Lower leg skin (tissue), 4 donors: ENCODE measurements at regions not wholly inside any gene's neighbourhood (a gene's known extent, or its start where the extent isn't known, plus 50 kb on each side); places are given as distances from the start of the nearest gene placed in this dataset.

Experiments
- DNase-seq, 2 donors: peaks; one replicate each; pipeline ENCODE4 v3.0.0-alpha.2; 2019; ENCODE audit warnings: low spot score in 2 of 2
- H3K4me3 ChIP-seq: fragments of 200-600 bp; sonication (generic); 2 replicates; pipeline ENCODE4 v1.5.1; 2017; ENCODE audit warnings: mild to moderate bottlenecking, low read depth; ENCODE audit not compliant: poor library complexity, severe bottlenecking
- CTCF ChIP-seq, 3 donors: fragments of 450-650 bp; IDR thresholded peaks; one replicate each; pipeline ENCODE4 v1.5.1; 2016; ENCODE audit warnings: antibody characterized with exemption in 3 of 3, mild to moderate bottlenecking in 3 of 3, moderate library complexity in 2 of 3
- POLR2A ChIP-seq, 2 donors: fragments of 450-650 bp; IDR thresholded peaks; one replicate each; pipeline ENCODE4 v1.6.1; 2016 to 2017; ENCODE audit warnings: antibody characterized with exemption in 2 of 2, mild to moderate bottlenecking in 1 of 2, moderate library complexity in 1 of 2
- WGBS, 2 donors: methylation state at CpG; one replicate each; pipeline ENCODE4 v1.1.5; 2018; 5-methylcytosine and 5-hydroxymethylcytosine counted together
- intact Hi-C: fragments of 100-400 bp; cut with DNase I; formaldehyde crosslinking; loops from one replicate; pipeline ENCODE4 v1.15.0; 2023; ENCODE audit warnings: low total_unique reads

- no peak for DNase-seq
- H3K4me3 ChIP-seq = no peak overlapping the region
- TF ChIP-seq CTCF (IDR thresholded peaks at IDR 0.05) = no peak
- TF ChIP-seq POLR2A (IDR thresholded peaks at IDR 0.05) = no peak
- WGBS, 2 donors = 78 to 89% methylated on average over 3 of the region's 3 CpGs
- intact Hi-C loops = no loop called here
Observed at GRCh38 chr4:149008415-149009025, 566.3 kb upstream of the NR3C2 start.

GRCh38 chr4:149005191-149005590 lies 563.0 kb upstream of the NR3C2 start:
- no peak for DNase-seq
- WGBS, 2 donors = 88 to 100% methylated on average over 3 of the region's 3 CpGs
- intact Hi-C loops = no loop called here
- H3K4me3 ChIP-seq = no peak overlapping the region
- TF ChIP-seq CTCF (IDR thresholded peaks at IDR 0.05) = no peak
- no peak for TF ChIP-seq POLR2A (IDR thresholded peaks at IDR 0.05)

GRCh38 chr4:148999924-149000323 lies 557.7 kb upstream of the NR3C2 start:
- intact Hi-C loops = no loop called here

GRCh38 chr4:148998719-148999118 lies 556.5 kb upstream of the NR3C2 start:
- intact Hi-C loops = no loop called here
- no peak for TF ChIP-seq POLR2A (IDR thresholded peaks at IDR 0.05)
- no peak for TF ChIP-seq CTCF (IDR thresholded peaks at IDR 0.05)
- 79 to 84% methylated on average over 2 of the region's 2 CpGs for WGBS, 2 donors
- DNase-seq = no peak
- no peak overlapping the region for H3K4me3 ChIP-seq

More at GRCh38 chr4:148999924-149000323, 557.7 kb upstream of the NR3C2 start:
- DNase-seq = no peak
- TF ChIP-seq POLR2A (IDR thresholded peaks at IDR 0.05) = no peak
- no peak for TF ChIP-seq CTCF (IDR thresholded peaks at IDR 0.05)
- no peak overlapping the region for H3K4me3 ChIP-seq

- intact Hi-C loops = no loop called here
- WGBS, 2 donors = 0 to 40% methylated on average over 1 of the region's 1 CpG
- no peak overlapping the region for H3K4me3 ChIP-seq
- TF ChIP-seq POLR2A (IDR thresholded peaks at IDR 0.05) (no peak), CTCF (IDR thresholded peaks at IDR 0.05) (no peak)
- DNase-seq = no peak
Observed at GRCh38 chr4:148986951-148987350, 544.7 kb upstream of the NR3C2 start.

- TF ChIP-seq CTCF (IDR thresholded peaks at IDR 0.05) (no peak), POLR2A (IDR thresholded peaks at IDR 0.05) (no peak)
- WGBS, 2 donors = 86 to 88% methylated on average over 2 of the region's 2 CpGs
- DNase-seq = no peak
- intact Hi-C loops = no loop called here
- H3K4me3 ChIP-seq = no peak overlapping the region
Observed at GRCh38 chr4:148984951-148985350, 542.7 kb upstream of the NR3C2 start.
